HEK293 (cell line): ENCODE measurements at regions not wholly inside any gene's neighbourhood (a gene's known extent, or its start where the extent isn't known, plus 50 kb on each side); places are given as distances from the start of the nearest gene placed in this dataset.

Experiments used
- CTCF ChIA-PET: fragments of 350-600 bp; formaldehyde crosslinking; extraction: SDS; loops from one replicate; lab custom pipeline; 2021; ENCODE audit warnings: antibody characterized with exemption; lab: Yijun Ruan, JAX
- POLR2A ChIA-PET: fragments of 300-600 bp; formaldehyde crosslinking; extraction: SDS; loops from one replicate; lab custom pipeline; 2020; ENCODE audit warnings: antibody characterized with exemption, inconsistent platforms; lab: Yijun Ruan, JAX
- H3K27ac ChIP-seq: fragments of 200-500 bp; sonication (Bioruptor generic); 2 replicates; pipeline ENCODE4 v1.5.1; 2014; ENCODE audit warnings: low read depth, low read length, control low read depth, inconsistent platforms; ENCODE audit errors: extremely low read depth
- H3K36me3 ChIP-seq, 2 experiments: fragments of 200-500 bp in 1 of 2; sonication (Bioruptor generic) in 1 of 2; 1 replicate in 1 of 2; 2 replicates in 1 of 2; pipeline ENCODE4 v1.5.1; 2014 to 2017; ENCODE audit warnings: inconsistent platforms in 2 of 2, low read length in 2 of 2; ENCODE audit not compliant: control insufficient read depth in 2 of 2, insufficient read depth in 1 of 2
- H3K4me1 ChIP-seq: fragments of 200-500 bp; sonication (Bioruptor generic); 2 replicates; pipeline ENCODE4 v1.5.1; 2014; ENCODE audit warnings: mild to moderate bottlenecking, low read length, inconsistent platforms; ENCODE audit not compliant: control insufficient read depth, insufficient read depth
- H3K4me3 ChIP-seq: 2 replicates; pipeline ENCODE4 v1.5.1; 2011; ENCODE audit warnings: low read depth, mild to moderate bottlenecking, control low read depth, low read length, moderate library complexity
- H3K9me3 ChIP-seq: fragments of 200-500 bp; sonication (Bioruptor generic); 2 replicates; pipeline ENCODE4 v1.5.1; 2014; ENCODE audit warnings: low read depth, low read length, inconsistent platforms; ENCODE audit not compliant: control insufficient read depth, insufficient read depth
- KLF1 ChIP-seq: fragments of 450-650 bp; formaldehyde crosslinking; IDR thresholded peaks from 2 replicates; pipeline ENCODE4 v1.5.1; 2016; ENCODE audit warnings: missing biosample characterization, missing genetic modification characterization
- KLF10 ChIP-seq: fragments of 450-650 bp; IDR thresholded peaks from 2 replicates; pipeline ENCODE4 v1.5.1; 2018; ENCODE audit warnings: missing biosample characterization, mild to moderate bottlenecking, missing genetic modification characterization
- KLF17 ChIP-seq: fragments of 450-650 bp; formaldehyde crosslinking; IDR thresholded peaks from 2 replicates; pipeline ENCODE4 v1.5.1; 2016; ENCODE audit warnings: missing biosample characterization, missing genetic modification characterization
- MZF1 ChIP-seq: fragments of 450-650 bp; formaldehyde crosslinking; IDR thresholded peaks from 2 replicates; pipeline ENCODE4 v1.5.1; 2017; ENCODE audit warnings: missing biosample characterization, missing genetic modification characterization, borderline replicate concordance
- OSR2 ChIP-seq: fragments of 450-650 bp; formaldehyde crosslinking; IDR thresholded peaks from 2 replicates; pipeline ENCODE4 v1.5.1; 2016; ENCODE audit warnings: missing biosample characterization, missing genetic modification characterization
- PATZ1 ChIP-seq: fragments of 450-650 bp; formaldehyde crosslinking; IDR thresholded peaks from 2 replicates; pipeline ENCODE4 v1.5.1; 2016; ENCODE audit warnings: missing biosample characterization, missing genetic modification characterization
- REPIN1 ChIP-seq: fragments of 450-650 bp; formaldehyde crosslinking; IDR thresholded peaks from 2 replicates; pipeline ENCODE4 v1.5.1; 2017; ENCODE audit warnings: missing biosample characterization, missing genetic modification characterization, low read depth
- SETDB1 ChIP-seq: IDR thresholded peaks from one replicate; pipeline ENCODE4 v1.6.1; 2017; ENCODE audit warnings: mild to moderate bottlenecking, low read length, moderate library complexity, mixed read lengths; ENCODE audit not compliant: insufficient read length
- ZNF114 ChIP-seq: fragments of 450-650 bp; formaldehyde crosslinking; IDR thresholded peaks from 2 replicates; pipeline ENCODE4 v1.5.0; 2017; ENCODE audit warnings: missing biosample characterization, missing genetic modification characterization
- ZNF169 ChIP-seq: fragments of 450-650 bp; formaldehyde crosslinking; IDR thresholded peaks from 2 replicates; pipeline ENCODE4 v1.5.1; 2016; ENCODE audit warnings: missing biosample characterization, missing genetic modification characterization
- ZNF223 ChIP-seq: fragments of 450-650 bp; formaldehyde crosslinking; IDR thresholded peaks from 2 replicates; pipeline ENCODE4 v1.5.1; 2016; ENCODE audit warnings: missing biosample characterization, missing genetic modification characterization
- ZNF23 ChIP-seq: fragments of 450-650 bp; formaldehyde crosslinking; IDR thresholded peaks from 2 replicates; pipeline ENCODE4 v1.5.1; 2016; ENCODE audit warnings: missing biosample characterization, missing genetic modification characterization, borderline replicate concordance
- ZNF335 ChIP-seq: fragments of 450-650 bp; formaldehyde crosslinking; conservative IDR thresholded peaks from 2 replicates; pipeline ENCODE4 v1.5.1; 2016; ENCODE audit warnings: missing biosample characterization, missing genetic modification characterization
- ZNF354C ChIP-seq: fragments of 450-650 bp; formaldehyde crosslinking; IDR thresholded peaks from 2 replicates; pipeline ENCODE4 v1.5.1; 2016; ENCODE audit warnings: missing biosample characterization, missing genetic modification characterization, low read depth, borderline replicate concordance
- ZNF416 ChIP-seq: fragments of 450-650 bp; formaldehyde crosslinking; IDR thresholded peaks from 2 replicates; pipeline ENCODE4 v1.5.1; 2016; ENCODE audit warnings: missing biosample characterization, missing genetic modification characterization
- ZNF558 ChIP-seq: fragments of 450-650 bp; formaldehyde crosslinking; IDR thresholded peaks from 2 replicates; pipeline ENCODE4 v1.5.1; 2016; ENCODE audit warnings: missing biosample characterization, missing genetic modification characterization
- ZSCAN4 ChIP-seq: fragments of 450-650 bp; formaldehyde crosslinking; IDR thresholded peaks from 2 replicates; pipeline ENCODE4 v1.5.1; 2017; ENCODE audit warnings: missing biosample characterization, missing genetic modification characterization
- TF ChIP-seq, protein P1 (sequence below): fragments of 450-650 bp; IDR thresholded peaks from 2 replicates; pipeline ENCODE4 v1.5.1; 2018; ENCODE audit warnings: missing biosample characterization, missing genetic modification characterization
- TF ChIP-seq, protein P2 (sequence below): fragments of 450-650 bp; formaldehyde crosslinking; IDR thresholded peaks from 2 replicates; pipeline ENCODE4 v1.5.1; 2016; ENCODE audit warnings: missing biosample characterization, missing genetic modification characterization, low read depth
- TF ChIP-seq, protein P3 (sequence below): sonication (generic); formaldehyde crosslinking; IDR thresholded peaks from 2 replicates; pipeline ENCODE4 v1.8.1; 2022; ENCODE audit warnings: mild to moderate bottlenecking, moderate library complexity, missing genetic modification reagents

DNA sequence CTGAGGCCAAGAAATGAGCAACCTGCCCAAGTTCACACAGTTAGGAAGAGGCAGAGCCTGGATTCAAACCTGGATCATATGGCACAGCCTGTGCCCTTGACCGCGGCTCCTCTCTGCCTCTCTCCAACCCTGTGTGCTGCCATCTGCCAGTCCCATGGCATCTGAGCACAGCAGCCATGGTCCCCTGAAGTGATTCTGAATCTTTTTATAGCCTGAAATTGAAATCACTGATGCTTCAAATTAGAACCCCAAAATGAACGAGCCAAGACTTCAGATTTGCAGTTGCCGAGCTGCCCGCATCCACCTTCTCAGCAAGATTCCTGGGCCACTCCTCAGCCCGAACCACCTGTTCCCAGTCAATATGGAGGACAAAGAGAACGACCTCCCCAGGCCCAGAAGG, 252.7 kb downstream of the CTTN start:
- POLR2A ChIA-PET: no interaction called here
- no peaks in the 10 kb centered on the region for H3K9me3 ChIP-seq
- H3K4me1 ChIP-seq: no peaks in the 10 kb centered on the region
- CTCF ChIA-PET: no interaction called here
- no peak for TF ChIP-seq ZNF416 (tag by site-specific recombination)
- no peak for TF ChIP-seq MZF1 (tag by site-specific recombination)
- no peak for TF ChIP-seq KLF1
- TF ChIP-seq, protein P1, sequence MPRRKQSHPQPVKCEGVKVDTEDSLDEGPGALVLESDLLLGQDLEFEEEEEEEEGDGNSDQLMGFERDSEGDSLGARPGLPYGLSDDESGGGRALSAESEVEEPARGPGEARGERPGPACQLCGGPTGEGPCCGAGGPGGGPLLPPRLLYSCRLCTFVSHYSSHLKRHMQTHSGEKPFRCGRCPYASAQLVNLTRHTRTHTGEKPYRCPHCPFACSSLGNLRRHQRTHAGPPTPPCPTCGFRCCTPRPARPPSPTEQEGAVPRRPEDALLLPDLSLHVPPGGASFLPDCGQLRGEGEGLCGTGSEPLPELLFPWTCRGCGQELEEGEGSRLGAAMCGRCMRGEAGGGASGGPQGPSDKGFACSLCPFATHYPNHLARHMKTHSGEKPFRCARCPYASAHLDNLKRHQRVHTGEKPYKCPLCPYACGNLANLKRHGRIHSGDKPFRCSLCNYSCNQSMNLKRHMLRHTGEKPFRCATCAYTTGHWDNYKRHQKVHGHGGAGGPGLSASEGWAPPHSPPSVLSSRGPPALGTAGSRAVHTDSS (tag by site-specific recombination): no peak
- TF ChIP-seq KLF17 (tag by site-specific recombination): no peak
- TF ChIP-seq, protein P2, sequence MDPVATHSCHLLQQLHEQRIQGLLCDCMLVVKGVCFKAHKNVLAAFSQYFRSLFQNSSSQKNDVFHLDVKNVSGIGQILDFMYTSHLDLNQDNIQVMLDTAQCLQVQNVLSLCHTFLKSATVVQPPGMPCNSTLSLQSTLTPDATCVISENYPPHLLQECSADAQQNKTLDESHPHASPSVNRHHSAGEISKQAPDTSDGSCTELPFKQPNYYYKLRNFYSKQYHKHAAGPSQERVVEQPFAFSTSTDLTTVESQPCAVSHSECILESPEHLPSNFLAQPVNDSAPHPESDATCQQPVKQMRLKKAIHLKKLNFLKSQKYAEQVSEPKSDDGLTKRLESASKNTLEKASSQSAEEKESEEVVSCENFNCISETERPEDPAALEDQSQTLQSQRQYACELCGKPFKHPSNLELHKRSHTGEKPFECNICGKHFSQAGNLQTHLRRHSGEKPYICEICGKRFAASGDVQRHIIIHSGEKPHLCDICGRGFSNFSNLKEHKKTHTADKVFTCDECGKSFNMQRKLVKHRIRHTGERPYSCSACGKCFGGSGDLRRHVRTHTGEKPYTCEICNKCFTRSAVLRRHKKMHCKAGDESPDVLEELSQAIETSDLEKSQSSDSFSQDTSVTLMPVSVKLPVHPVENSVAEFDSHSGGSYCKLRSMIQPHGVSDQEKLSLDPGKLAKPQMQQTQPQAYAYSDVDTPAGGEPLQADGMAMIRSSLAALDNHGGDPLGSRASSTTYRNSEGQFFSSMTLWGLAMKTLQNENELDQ (tag by site-specific recombination): no peak
- TF ChIP-seq ZNF23 (tag by site-specific recombination): no peak
- no peak for TF ChIP-seq ZNF354C (tag by site-specific recombination)
- no peak for TF ChIP-seq ZNF558 (tag by site-specific recombination)
- no peak for TF ChIP-seq ZNF335 (tag by site-specific recombination)
- TF ChIP-seq KLF10 (tag by site-specific recombination): no peak
- TF ChIP-seq PATZ1 (tag by site-specific recombination): no peak
- no peak for TF ChIP-seq REPIN1 (tag by site-specific recombination)
- TF ChIP-seq, protein P3, sequence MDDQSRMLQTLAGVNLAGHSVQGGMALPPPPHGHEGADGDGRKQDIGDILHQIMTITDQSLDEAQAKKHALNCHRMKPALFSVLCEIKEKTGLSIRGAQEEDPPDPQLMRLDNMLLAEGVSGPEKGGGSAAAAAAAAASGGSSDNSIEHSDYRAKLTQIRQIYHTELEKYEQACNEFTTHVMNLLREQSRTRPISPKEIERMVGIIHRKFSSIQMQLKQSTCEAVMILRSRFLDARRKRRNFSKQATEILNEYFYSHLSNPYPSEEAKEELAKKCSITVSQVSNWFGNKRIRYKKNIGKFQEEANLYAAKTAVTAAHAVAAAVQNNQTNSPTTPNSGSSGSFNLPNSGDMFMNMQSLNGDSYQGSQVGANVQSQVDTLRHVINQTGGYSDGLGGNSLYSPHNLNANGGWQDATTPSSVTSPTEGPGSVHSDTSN: no peak
- TF ChIP-seq OSR2: no peak
- TF ChIP-seq SETDB1: no peak
- no peak for TF ChIP-seq ZNF223 (tag by site-specific recombination)
- TF ChIP-seq ZSCAN4 (tag by site-specific recombination): no peak
- no peak for TF ChIP-seq ZNF114 (tag by site-specific recombination)
- no peak for TF ChIP-seq ZNF169 (tag by site-specific recombination)
- TF ChIP-seq, all 188 proteins: peak for 0
- H3K27ac ChIP-seq: no peak overlapping the region
- H3K4me3 ChIP-seq: no peak overlapping the region
- no peaks in the 10 kb centered on the region for H3K36me3 ChIP-seq
